SK-N-SH treated with all-trans-retinoic acid at 6 μM for 48 hours (cell line): ENCODE measurements at regions not wholly inside any gene's neighbourhood (a gene's known extent, or its start where the extent isn't known, plus 50 kb on each side); places are given as distances from the start of the nearest gene placed in this dataset.

ENCODE experiments used
- ATAC-seq: fragments of 200-7000 bp; cut with Tn5 transposase; 3 replicates; pipeline ENCODE4 v1.9.1; 2020; ENCODE audit warnings: mild to moderate bottlenecking, moderate library complexity
- ARNTL ChIP-seq: fragments of 450-650 bp; formaldehyde crosslinking; IDR thresholded peaks from 2 replicates; pipeline ENCODE4 v1.5.0; 2020; ENCODE audit warnings: low read depth, mild to moderate bottlenecking, moderate library complexity, borderline replicate concordance
- BACH2 ChIP-seq: fragments of 250-450 bp; sonication (Bioruptor Pico); IDR thresholded peaks from 2 replicates; pipeline ENCODE4 v1.9.0; 2021; ENCODE audit warnings: mild to moderate bottlenecking, borderline replicate concordance
- CSDC2 ChIP-seq: fragments of 250-450 bp; sonication (Bioruptor Pico); IDR thresholded peaks from 2 replicates; pipeline ENCODE4 v1.5.0; 2020; ENCODE audit warnings: mild to moderate bottlenecking, moderate library complexity
- ESRRG ChIP-seq: fragments of 250-450 bp; sonication (Bioruptor Pico); IDR thresholded peaks from 2 replicates; pipeline ENCODE4 v1.6.1; 2021; ENCODE audit warnings: mild to moderate bottlenecking
- GLIS3 ChIP-seq: fragments of 250-450 bp; sonication (Bioruptor Pico); IDR thresholded peaks from 2 replicates; pipeline ENCODE4 v1.5.0; 2020; ENCODE audit warnings: mild to moderate bottlenecking, moderate library complexity
- ISL1 ChIP-seq: fragments of 250-450 bp; sonication (Bioruptor Pico); IDR thresholded peaks from 2 replicates; pipeline ENCODE4 v2.1.2; 2022; ENCODE audit warnings: mild to moderate bottlenecking, moderate library complexity
- OSR1 ChIP-seq: fragments of 250-450 bp; sonication (Bioruptor Pico); IDR thresholded peaks from 2 replicates; pipeline ENCODE4 v1.8.0; 2022; ENCODE audit warnings: moderate library complexity, mild to moderate bottlenecking, inconsistent platforms
- PPARA ChIP-seq: fragments of 250-450 bp; sonication (Bioruptor Pico); IDR thresholded peaks from 2 replicates; pipeline ENCODE4 v1.5.0; 2020; ENCODE audit warnings: mild to moderate bottlenecking, borderline replicate concordance
- RARB ChIP-seq: fragments of 250-450 bp; sonication (Bioruptor Pico); IDR thresholded peaks from 2 replicates; pipeline ENCODE4 v1.8.0; 2021; ENCODE audit warnings: mild to moderate bottlenecking, moderate library complexity
- TCF4 ChIP-seq: fragments of 250-450 bp; sonication (Bioruptor Pico); IDR thresholded peaks from 2 replicates; pipeline ENCODE4 v1.8.0; 2021; ENCODE audit warnings: mild to moderate bottlenecking, moderate library complexity, borderline replicate concordance
- TOX ChIP-seq: fragments of 250-450 bp; sonication (Bioruptor Pico); IDR thresholded peaks from 2 replicates; pipeline ENCODE4 v1.8.0; 2021; ENCODE audit warnings: mild to moderate bottlenecking, moderate library complexity, borderline replicate concordance
- ZFP3 ChIP-seq: fragments of 250-450 bp; sonication (Bioruptor Pico); IDR thresholded peaks from 2 replicates; pipeline ENCODE4 v1.5.0; 2020; ENCODE audit warnings: mild to moderate bottlenecking, moderate library complexity
- ZNF565 ChIP-seq: fragments of 450-650 bp; formaldehyde crosslinking; conservative IDR thresholded peaks from 2 replicates; pipeline ENCODE4 v1.5.0; 2020; ENCODE audit warnings: low read depth, mild to moderate bottlenecking, moderate library complexity
- ZNF70 ChIP-seq: fragments of 450-650 bp; formaldehyde crosslinking; IDR thresholded peaks from 2 replicates; pipeline ENCODE4 v1.5.0; 2020; ENCODE audit warnings: mild to moderate bottlenecking, moderate library complexity
- TF ChIP-seq, protein P1 (sequence below): fragments of 250-450 bp; sonication (Bioruptor Pico); IDR thresholded peaks from 2 replicates; pipeline ENCODE4 v1.5.1; 2021; ENCODE audit warnings: mild to moderate bottlenecking, moderate library complexity
- TF ChIP-seq, protein P2 (sequence below): fragments of 250-450 bp; sonication (Bioruptor Pico); IDR thresholded peaks from 2 replicates; pipeline ENCODE4 v1.8.0; 2020; ENCODE audit warnings: mild to moderate bottlenecking, moderate library complexity, borderline replicate concordance
- TF ChIP-seq, protein P3 (sequence below): fragments of 250-450 bp; sonication (Bioruptor Pico); IDR thresholded peaks from 2 replicates; pipeline ENCODE4 v1.5.0; 2020; ENCODE audit warnings: mild to moderate bottlenecking, moderate library complexity

DNA sequence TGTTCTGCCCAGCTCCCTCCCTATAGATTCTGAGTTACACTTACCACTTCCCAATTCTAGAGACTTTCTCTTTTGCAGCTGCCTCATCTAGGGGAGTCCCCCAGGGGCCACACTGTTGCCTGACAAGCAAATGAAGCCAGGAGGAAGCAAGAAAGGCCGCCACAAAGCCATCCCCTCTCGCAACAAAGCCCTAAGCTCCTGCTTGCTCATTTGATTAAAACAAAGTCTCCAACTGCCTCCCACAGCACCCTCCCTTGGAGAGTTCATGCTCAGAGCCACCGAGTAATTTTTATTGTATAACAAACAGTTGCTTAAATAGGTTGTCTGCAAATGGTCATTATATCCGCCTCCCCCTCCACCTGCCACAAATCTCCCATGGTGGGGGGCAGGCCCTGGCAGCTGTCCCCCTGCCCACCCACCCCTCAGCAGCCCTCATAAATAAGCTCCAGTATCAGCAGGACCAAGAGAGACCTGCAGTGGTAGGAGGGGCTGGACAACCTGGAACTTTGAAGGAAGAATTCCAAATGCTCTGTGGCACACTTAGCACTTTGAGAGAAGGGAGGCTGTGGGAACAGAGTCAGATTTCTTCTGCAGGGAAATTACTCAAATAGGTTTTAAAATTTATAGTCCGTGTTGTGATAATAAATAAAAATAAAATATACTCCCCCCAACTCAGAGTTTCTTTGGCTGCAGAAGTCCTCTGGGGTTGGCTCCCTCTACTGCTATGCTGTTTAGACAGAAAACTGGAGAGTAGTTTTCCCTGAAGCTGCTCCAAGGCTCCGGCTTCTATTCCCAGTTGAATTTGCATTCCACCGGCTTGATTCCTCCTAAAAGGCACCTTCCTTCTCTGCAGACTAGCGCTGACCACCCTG, 237.5 kb downstream of the TTLL7 start:
- ATAC-seq, result peak; percentile 50
- TF ChIP-seq, protein P1, sequence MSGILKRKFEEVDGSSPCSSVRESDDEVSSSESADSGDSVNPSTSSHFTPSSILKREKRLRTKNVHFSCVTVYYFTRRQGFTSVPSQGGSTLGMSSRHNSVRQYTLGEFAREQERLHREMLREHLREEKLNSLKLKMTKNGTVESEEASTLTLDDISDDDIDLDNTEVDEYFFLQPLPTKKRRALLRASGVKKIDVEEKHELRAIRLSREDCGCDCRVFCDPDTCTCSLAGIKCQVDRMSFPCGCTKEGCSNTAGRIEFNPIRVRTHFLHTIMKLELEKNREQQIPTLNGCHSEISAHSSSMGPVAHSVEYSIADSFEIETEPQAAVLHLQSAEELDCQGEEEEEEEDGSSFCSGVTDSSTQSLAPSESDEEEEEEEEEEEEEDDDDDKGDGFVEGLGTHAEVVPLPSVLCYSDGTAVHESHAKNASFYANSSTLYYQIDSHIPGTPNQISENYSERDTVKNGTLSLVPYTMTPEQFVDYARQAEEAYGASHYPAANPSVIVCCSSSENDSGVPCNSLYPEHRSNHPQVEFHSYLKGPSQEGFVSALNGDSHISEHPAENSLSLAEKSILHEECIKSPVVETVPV, result no peak
- TF ChIP-seq, protein P2, sequence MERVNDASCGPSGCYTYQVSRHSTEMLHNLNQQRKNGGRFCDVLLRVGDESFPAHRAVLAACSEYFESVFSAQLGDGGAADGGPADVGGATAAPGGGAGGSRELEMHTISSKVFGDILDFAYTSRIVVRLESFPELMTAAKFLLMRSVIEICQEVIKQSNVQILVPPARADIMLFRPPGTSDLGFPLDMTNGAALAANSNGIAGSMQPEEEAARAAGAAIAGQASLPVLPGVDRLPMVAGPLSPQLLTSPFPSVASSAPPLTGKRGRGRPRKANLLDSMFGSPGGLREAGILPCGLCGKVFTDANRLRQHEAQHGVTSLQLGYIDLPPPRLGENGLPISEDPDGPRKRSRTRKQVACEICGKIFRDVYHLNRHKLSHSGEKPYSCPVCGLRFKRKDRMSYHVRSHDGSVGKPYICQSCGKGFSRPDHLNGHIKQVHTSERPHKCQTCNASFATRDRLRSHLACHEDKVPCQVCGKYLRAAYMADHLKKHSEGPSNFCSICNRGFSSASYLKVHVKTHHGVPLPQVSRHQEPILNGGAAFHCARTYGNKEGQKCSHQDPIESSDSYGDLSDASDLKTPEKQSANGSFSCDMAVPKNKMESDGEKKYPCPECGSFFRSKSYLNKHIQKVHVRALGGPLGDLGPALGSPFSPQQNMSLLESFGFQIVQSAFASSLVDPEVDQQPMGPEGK (CRISPR knock-in tag), result no peak
- TF ChIP-seq ARNTL (CRISPR knock-in tag) (no peak), ZNF70 (no peak), TCF4 (CRISPR knock-in tag) (no peak), OSR1 (CRISPR knock-in tag) (no peak), GLIS3 (CRISPR knock-in tag) (no peak), ZFP3 (no peak), TOX (CRISPR knock-in tag) (no peak)
- TF ChIP-seq, protein P3, sequence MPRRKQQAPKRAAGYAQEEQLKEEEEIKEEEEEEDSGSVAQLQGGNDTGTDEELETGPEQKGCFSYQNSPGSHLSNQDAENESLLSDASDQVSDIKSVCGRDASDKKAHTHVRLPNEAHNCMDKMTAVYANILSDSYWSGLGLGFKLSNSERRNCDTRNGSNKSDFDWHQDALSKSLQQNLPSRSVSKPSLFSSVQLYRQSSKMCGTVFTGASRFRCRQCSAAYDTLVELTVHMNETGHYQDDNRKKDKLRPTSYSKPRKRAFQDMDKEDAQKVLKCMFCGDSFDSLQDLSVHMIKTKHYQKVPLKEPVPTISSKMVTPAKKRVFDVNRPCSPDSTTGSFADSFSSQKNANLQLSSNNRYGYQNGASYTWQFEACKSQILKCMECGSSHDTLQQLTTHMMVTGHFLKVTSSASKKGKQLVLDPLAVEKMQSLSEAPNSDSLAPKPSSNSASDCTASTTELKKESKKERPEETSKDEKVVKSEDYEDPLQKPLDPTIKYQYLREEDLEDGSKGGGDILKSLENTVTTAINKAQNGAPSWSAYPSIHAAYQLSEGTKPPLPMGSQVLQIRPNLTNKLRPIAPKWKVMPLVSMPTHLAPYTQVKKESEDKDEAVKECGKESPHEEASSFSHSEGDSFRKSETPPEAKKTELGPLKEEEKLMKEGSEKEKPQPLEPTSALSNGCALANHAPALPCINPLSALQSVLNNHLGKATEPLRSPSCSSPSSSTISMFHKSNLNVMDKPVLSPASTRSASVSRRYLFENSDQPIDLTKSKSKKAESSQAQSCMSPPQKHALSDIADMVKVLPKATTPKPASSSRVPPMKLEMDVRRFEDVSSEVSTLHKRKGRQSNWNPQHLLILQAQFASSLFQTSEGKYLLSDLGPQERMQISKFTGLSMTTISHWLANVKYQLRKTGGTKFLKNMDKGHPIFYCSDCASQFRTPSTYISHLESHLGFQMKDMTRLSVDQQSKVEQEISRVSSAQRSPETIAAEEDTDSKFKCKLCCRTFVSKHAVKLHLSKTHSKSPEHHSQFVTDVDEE, result no peak

DNA sequence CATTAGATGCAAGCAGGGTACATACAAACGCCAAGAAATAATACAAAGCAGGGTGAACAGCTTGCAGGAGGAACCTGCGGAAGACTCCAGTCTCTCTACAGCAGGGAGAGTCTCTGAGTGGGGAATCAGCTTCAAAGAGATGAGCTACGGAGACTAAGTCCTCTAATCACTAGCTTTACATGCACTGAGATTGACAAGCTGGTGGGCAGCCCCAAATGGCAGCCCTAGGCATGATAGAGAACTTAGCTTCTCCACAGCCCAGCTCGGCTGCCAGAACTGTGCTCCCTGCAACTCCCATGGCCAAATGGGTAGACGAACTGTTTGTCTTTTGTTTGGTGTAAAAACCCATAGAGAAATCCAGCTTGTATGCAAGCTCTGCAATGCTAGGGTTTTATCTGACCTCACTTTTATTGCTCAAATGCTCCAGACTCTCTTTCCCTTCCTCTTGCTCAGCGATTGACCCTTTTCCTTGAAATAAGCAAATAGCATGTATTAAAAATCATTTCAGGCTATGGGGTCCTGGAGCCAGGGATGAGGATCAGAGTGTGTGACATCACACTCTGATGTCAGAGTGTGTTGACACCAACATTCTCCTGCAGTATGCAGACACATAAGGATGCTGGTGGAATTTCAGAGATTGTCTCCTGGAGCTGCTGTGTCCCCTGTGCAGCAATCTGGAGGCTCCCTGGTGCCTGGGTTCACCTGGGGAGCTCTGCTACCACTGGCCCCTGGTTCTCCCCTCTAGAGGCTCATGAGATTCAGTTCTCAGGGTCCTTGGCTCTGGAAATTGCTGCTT, 238.5 kb downstream of the TTLL7 start:
- TF ChIP-seq ARNTL (CRISPR knock-in tag) (no peak), PPARA (CRISPR knock-in tag) (no peak), ESRRG (CRISPR knock-in tag) (no peak), GLIS3 (CRISPR knock-in tag) (no peak), TOX (CRISPR knock-in tag) (no peak), CSDC2 (CRISPR knock-in tag) (no peak), ZNF565 (no peak), ISL1 (CRISPR knock-in tag) (no peak), ZNF70 (no peak)
- TF ChIP-seq, protein P2 (CRISPR knock-in tag), result no peak
- TF ChIP-seq, protein P1, result no peak
- TF ChIP-seq, all 23 proteins: peak for 0
- no peak for ATAC-seq

DNA sequence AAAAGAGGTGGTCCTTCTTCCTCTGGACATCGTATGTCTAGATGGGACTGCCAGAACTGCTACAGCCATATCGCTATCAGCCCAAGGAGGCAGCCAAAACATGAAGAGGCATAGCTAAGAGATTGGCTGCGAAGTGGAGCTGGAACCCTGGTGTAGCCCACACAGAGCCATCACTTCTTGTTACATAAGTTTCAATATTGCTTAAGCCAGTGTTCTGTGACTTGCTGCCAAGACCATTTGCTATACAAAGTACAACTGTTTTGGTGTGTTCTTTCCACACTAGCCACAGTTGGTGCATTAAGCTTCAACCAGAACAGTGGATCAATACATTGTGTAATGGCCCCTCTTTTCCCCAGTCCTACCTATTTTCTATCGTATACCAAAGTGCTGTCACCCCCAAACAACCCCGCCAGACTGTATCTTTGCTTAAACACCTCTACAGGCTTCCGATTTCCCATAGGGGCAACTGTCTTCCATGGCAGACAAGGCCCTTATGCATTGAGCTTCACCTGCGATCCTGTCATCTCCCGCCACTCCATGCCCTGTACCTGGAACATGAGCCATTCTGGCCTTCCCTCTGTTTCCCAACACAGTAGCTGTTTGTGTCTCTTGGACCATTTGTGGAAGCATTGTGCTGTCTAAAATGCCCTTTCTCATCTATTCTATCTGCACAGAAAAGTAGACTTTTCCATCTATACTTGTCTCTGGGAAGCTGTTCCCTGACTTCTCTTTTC, 241.8 kb downstream of the TTLL7 start:
- no peak for ATAC-seq
- TF ChIP-seq BACH2 (CRISPR knock-in tag) (no peak), GLIS3 (CRISPR knock-in tag) (no peak), ZFP3 (no peak), RARB (CRISPR knock-in tag) (no peak), ISL1 (CRISPR knock-in tag) (no peak), TCF4 (CRISPR knock-in tag) (no peak), ZNF70 (no peak)
- TF ChIP-seq, protein P2 (CRISPR knock-in tag), result no peak
- TF ChIP-seq, protein P3, result no peak
